Natural killer cell (primary cell): ENCODE measurements at regions not wholly inside any gene's neighbourhood (a gene's known extent, or its start where the extent isn't known, plus 50 kb on each side); places are given as distances from the start of the nearest gene placed in this dataset.
"Not testable (repeated sequence)": the region's sequence is repeated elsewhere in the genome, so short reads cannot be mapped to it uniquely, and the experiment has no call there.

Experiments
- ATAC-seq, 3 donors: fragments of 150-1000 bp in 2 of 3; fragments of 200-7000 bp in 1 of 3; cut with Tn5 transposase; 1 replicate in 1 of 3; 2 replicates in 2 of 3; pipeline ENCODE4 v1.10.0; 2021; ENCODE audit warnings: mild to moderate bottlenecking in 2 of 3, moderate library complexity in 2 of 3
- DNase-seq, 2 donors: peaks; one replicate each; pipeline versions ENCODE4 v3.0.0 to v3.0.0-alpha.2; 2013 to 2021; ENCODE audit warnings: mixed read lengths in 1 of 2
- H3K27ac ChIP-seq: one replicate; pipeline ENCODE4 v1.5.1; 2013; ENCODE audit warnings: mild to moderate bottlenecking, low read length
- H3K27me3 ChIP-seq: one replicate; pipeline ENCODE4 v1.6.1; 2013; ENCODE audit warnings: low read length; ENCODE audit not compliant: control insufficient read depth, insufficient read depth
- H3K36me3 ChIP-seq: one replicate; pipeline ENCODE4 v1.6.1; 2013; ENCODE audit warnings: low read length; ENCODE audit not compliant: control insufficient read depth, insufficient read depth
- H3K4me1 ChIP-seq: one replicate; pipeline ENCODE4 v1.6.1; 2013; ENCODE audit warnings: low read length; ENCODE audit not compliant: control insufficient read depth, insufficient read depth
- H3K4me3 ChIP-seq: one replicate; pipeline ENCODE4 v1.5.1; 2013; ENCODE audit warnings: low read length
- H3K9me3 ChIP-seq: one replicate; pipeline ENCODE4 v1.6.1; 2013; ENCODE audit warnings: low read length; ENCODE audit not compliant: control insufficient read depth, insufficient read depth
- H3K27ac Mint-ChIP-seq, 2 donors: one replicate each; pipeline ENCODE4 v1.8.0; 2022; ENCODE audit warnings: mild to moderate bottlenecking in 2 of 2, mixed read lengths in 2 of 2, moderate library complexity in 1 of 2
- H3K27me3 Mint-ChIP-seq, 2 donors: one replicate each; pipeline ENCODE4 v1.8.0; 2022; ENCODE audit warnings: low read depth in 2 of 2, mixed read lengths in 2 of 2
- H3K36me3 Mint-ChIP-seq: one replicate; pipeline ENCODE4 v1.8.0; 2022; ENCODE audit warnings: mixed read lengths
- H3K4me1 Mint-ChIP-seq, 2 donors: one replicate each; pipeline ENCODE4 v1.8.0; 2022; ENCODE audit warnings: mixed read lengths in 2 of 2
- H3K4me3 Mint-ChIP-seq: one replicate; pipeline ENCODE4 v1.8.0; 2022; ENCODE audit warnings: mild to moderate bottlenecking, moderate library complexity, mixed read lengths
- H3K9me3 Mint-ChIP-seq, 2 donors: one replicate each; pipeline ENCODE4 v1.8.0; 2022; ENCODE audit warnings: mixed read lengths in 2 of 2
- CTCF ChIP-seq: fragments of 200-600 bp; IDR thresholded peaks from one replicate; pipeline ENCODE4 v1.8.0; 2022; ENCODE audit warnings: antibody characterized with exemption
- WGBS: methylation state at CpG from one replicate; pipeline ENCODE4 v1.1.7; 2013; ENCODE audit warnings: missing lambda C conversion rate; ENCODE audit not compliant: insufficient coverage; 5-methylcytosine and 5-hydroxymethylcytosine counted together
- intact Hi-C: fragments of 100-400 bp; cut with micrococcal nuclease; formaldehyde crosslinking; loops from one replicate; pipeline ENCODE4 v1.14.2; 2022

DNA sequence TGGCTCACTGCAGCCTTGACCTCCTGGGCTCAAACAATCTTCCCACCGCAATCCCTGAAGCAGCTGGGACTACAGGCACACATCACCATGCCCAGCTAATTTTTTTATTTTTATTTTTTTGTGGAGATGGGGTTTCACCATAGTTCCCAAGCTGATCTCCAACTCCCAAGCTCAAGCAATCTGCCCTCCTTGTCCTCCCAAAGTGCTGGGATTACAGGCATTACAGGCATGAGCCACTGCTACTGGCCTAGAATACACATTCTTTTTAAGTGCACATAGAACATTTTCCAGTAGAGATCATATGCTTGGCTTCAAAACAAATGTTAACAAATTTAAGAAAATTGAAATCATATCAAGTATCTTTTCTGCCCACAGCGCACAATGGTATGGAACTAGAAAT, 176.8 kb upstream of the MARCKS start:
- Mint-ChIP-seq H3K36me3 (no peaks in the 10 kb centered on the region), H3K4me3 (no peak overlapping the region), H3K27me3 (no peaks in the 10 kb centered on the region), H3K4me1 (no peaks in the 10 kb centered on the region), H3K27ac (no peak overlapping the region), H3K9me3 (peaks cover 0 to 2% of the 10 kb centered on the region in 2 donors)
- Histone ChIP-seq H3K27me3 (no peaks in the 10 kb centered on the region), H3K9me3 (no peaks in the 10 kb centered on the region), H3K4me1 (no peaks in the 10 kb centered on the region), H3K27ac (no peak overlapping the region), H3K4me3 (no peak overlapping the region), H3K36me3 (no peaks in the 10 kb centered on the region)
- ATAC-seq, result no peak
- WGBS, result 79% methylated on average over 2 of the region's 2 CpGs
- no peak for TF ChIP-seq CTCF
- intact Hi-C loops, result no loop called here
- no peak for DNase-seq

DNA sequence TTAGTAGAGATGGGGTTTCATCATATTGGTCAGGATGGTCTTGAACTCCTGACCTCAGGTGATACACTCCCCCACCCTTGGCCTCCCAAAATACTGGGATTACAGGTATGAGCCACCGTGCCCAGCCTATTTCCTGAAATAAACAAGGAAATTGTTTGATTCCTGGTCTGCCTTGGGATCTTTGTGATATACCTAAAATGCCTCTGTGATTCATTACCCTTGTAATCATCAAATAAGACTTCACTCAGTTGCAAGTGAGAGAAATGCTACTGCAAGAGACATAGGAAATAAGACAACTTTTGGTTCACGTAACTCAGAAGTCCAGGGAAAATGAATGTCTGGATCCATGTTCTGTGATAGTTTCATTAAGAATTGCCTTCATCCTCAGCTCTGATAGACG, 173.2 kb upstream of the MARCKS start:
- Histone ChIP-seq H3K27me3 (no peaks in the 10 kb centered on the region), H3K9me3 (no peaks in the 10 kb centered on the region), H3K4me1 (no peaks in the 10 kb centered on the region), H3K4me3 (no peak overlapping the region), H3K36me3 (no peaks in the 10 kb centered on the region), H3K27ac (no peak overlapping the region)
- 100% methylated on average over 3 of the region's 3 CpGs for WGBS
- no peak for TF ChIP-seq CTCF
- H3K4me3 Mint-ChIP-seq, result no peak overlapping the region
- no peak for DNase-seq
- H3K9me3 Mint-ChIP-seq, result peaks cover 0 to 2% of the 10 kb centered on the region in 2 donors
- no peak overlapping the region for H3K27ac Mint-ChIP-seq
- H3K36me3 Mint-ChIP-seq, result no peaks in the 10 kb centered on the region
- no peaks in the 10 kb centered on the region for H3K27me3 Mint-ChIP-seq
- ATAC-seq, result no peak
- H3K4me1 Mint-ChIP-seq, result no peaks in the 10 kb centered on the region
- intact Hi-C loops, result no loop called here

GRCh38 chr6:113684382-113684901, 172.7 kb upstream of the MARCKS start:
- WGBS, result 61% methylated on average over 2 of the region's 2 CpGs
- no peak overlapping the region for H3K27ac Mint-ChIP-seq
- H3K27me3 ChIP-seq, result no peaks in the 10 kb centered on the region
- no peak for TF ChIP-seq CTCF
- no peaks in the 10 kb centered on the region for H3K36me3 Mint-ChIP-seq
- no peaks in the 10 kb centered on the region for H3K27me3 Mint-ChIP-seq
- H3K9me3 ChIP-seq, result no peaks in the 10 kb centered on the region
- H3K4me1 Mint-ChIP-seq, result no peaks in the 10 kb centered on the region
- intact Hi-C loops, result no loop called here
- H3K4me3 ChIP-seq, result no peak overlapping the region
- DNase-seq, result no peak
- H3K4me1 ChIP-seq, result no peaks in the 10 kb centered on the region
- H3K9me3 Mint-ChIP-seq, result peaks cover 0 to 2% of the 10 kb centered on the region in 2 donors
- no peak overlapping the region for H3K4me3 Mint-ChIP-seq
- no peak overlapping the region for H3K27ac ChIP-seq
- ATAC-seq, result no peak
- H3K36me3 ChIP-seq, result no peaks in the 10 kb centered on the region

DNA sequence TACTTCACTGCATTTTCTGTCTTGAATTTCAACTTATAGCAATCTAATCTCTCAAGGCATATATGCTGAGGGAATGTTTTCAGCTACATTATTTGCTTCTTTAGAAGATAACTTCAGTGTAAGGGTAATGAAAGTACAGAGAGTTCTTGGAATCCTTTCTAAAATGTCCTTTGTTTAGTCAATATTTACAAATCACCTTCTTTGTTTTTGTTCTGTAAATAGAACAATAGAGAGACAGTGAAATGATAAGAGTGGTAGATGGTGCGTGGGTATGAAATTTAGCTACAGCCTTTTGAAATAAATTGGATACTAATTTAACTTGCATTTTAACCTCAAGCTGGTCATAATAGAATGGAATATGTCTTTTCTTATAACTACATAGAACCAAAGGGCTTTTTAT, 171.1 kb upstream of the MARCKS start:
- H3K36me3 ChIP-seq, result no peaks in the 10 kb centered on the region
- Mint-ChIP-seq H3K9me3 (peaks cover 0 to 2% of the 10 kb centered on the region in 2 donors), H3K4me1 (no peaks in the 10 kb centered on the region), H3K36me3 (no peaks in the 10 kb centered on the region), H3K27ac (no peak overlapping the region), H3K27me3 (no peaks in the 10 kb centered on the region), H3K4me3 (no peak overlapping the region)
- H3K27ac ChIP-seq, result no peak overlapping the region
- TF ChIP-seq CTCF, result no peak
- H3K27me3 ChIP-seq, result no peaks in the 10 kb centered on the region
- no peak overlapping the region for H3K4me3 ChIP-seq
- H3K4me1 ChIP-seq, result no peaks in the 10 kb centered on the region
- H3K9me3 ChIP-seq, result no peaks in the 10 kb centered on the region
- ATAC-seq (no peak), DNase-seq (no peak)
- intact Hi-C loops, result no loop called here
- WGBS, result no CpG with 5 or more reads among the region's 1 CpG

DNA sequence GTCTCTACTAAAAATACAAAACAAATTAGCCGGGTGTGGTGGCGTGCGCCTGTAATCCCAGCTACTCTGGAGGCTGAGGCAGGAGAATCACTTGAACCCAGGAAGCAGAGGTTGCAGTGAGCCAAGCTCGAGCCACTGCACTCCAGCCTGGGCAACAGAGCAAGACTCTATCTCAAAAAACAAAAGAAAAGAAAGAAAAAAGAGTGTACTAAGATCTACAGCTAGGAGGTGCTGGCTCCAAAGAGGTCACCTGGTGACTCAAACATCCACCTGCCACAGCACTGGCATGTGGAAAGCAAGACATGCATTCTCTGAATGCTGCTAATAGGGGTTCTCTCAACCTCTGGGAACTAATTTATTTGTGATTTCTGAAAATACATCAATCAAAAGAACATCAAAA, 167.5 kb upstream of the MARCKS start:
- H3K27me3 ChIP-seq, H3K27ac ChIP-seq, H3K4me3 ChIP-seq, ATAC-seq, H3K27ac Mint-ChIP-seq, H3K4me1 Mint-ChIP-seq, H3K9me3 ChIP-seq, H3K4me1 ChIP-seq, intact Hi-C loops, H3K4me3 Mint-ChIP-seq, H3K36me3 Mint-ChIP-seq, H3K9me3 Mint-ChIP-seq, DNase-seq, H3K27me3 Mint-ChIP-seq, H3K36me3 ChIP-seq: not testable (repeated sequence)
- WGBS, result 90% methylated on average over 4 of the region's 4 CpGs
